GM10248 (cell line): ENCODE measurements at regions not wholly inside any gene's neighbourhood (a gene's known extent, or its start where the extent isn't known, plus 50 kb on each side); places are given as distances from the start of the nearest gene placed in this dataset.

Experiments
- CTCF ChIA-PET: fragments of 300-600 bp; sonication (Branson Sonifier 250); formaldehyde crosslinking; extraction: SDS; loops from one replicate; lab custom pipeline; 2021; ENCODE audit warnings: antibody characterized with exemption; lab: Yijun Ruan, JAX
- POLR2A ChIA-PET: fragments of 350-650 bp; sonication (Branson Sonifier 250); formaldehyde crosslinking; extraction: SDS; loops from one replicate; lab custom pipeline; 2020; ENCODE audit warnings: antibody characterized with exemption; lab: Yijun Ruan, JAX
- DNase-seq: peaks from one replicate; pipeline ENCODE4 v3.0.0; 2012; ENCODE audit errors: extremely low spot score
- CTCF ChIP-seq: IDR thresholded peaks from 2 replicates; pipeline ENCODE4 v1.5.1; 2012; ENCODE audit warnings: mild to moderate bottlenecking, low read depth; ENCODE audit errors: extremely low read depth, missing control alignments, control extremely low read depth

GRCh38 chr5:13244151-13244550 is 700.3 kb downstream of the DNAH5 start:
- ChIA-PET POLR2A (no interaction called here), CTCF (interaction anchor here (0.7 to 1.4 kb wide), 2 partner anchors 13 to 34 kb away, joined by 3 to 4 read pairs; no protein-coding TSS in a partner anchor)
- TF ChIP-seq CTCF = no peak
- DNase-seq = no peak

DNA sequence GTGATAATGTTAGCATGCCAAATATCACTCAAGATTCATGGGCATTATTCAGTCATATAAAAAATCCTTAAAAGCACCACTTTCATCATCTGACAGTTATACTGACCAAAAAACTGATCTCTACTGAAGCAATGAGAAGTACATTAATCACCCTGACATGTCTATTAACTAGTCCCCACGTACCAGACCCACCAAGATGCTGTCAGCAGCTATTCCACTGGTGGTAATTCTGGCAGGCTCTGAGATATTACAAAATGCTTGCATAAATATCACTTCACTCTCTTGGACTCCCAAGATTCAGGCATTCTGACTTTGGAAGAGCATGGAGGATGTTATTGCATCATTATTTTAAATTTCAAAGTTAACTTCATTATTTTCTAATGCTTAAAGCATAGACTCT is 717.0 kb downstream of the DNAH5 start:
- no peak for DNase-seq
- CTCF ChIA-PET = interaction anchor here (1.7 kb wide), 1 partner anchor 10 kb away, joined by 3 read pairs; no protein-coding TSS in a partner anchor
- POLR2A ChIA-PET = no interaction called here
- no peak for TF ChIP-seq CTCF

- CTCF ChIA-PET = no interaction called here
- POLR2A ChIA-PET = no interaction called here
- no peak for DNase-seq
- no peak for TF ChIP-seq CTCF
Observed at GRCh38 chr5:13218518-13218917, 726.0 kb downstream of the DNAH5 start.

DNA sequence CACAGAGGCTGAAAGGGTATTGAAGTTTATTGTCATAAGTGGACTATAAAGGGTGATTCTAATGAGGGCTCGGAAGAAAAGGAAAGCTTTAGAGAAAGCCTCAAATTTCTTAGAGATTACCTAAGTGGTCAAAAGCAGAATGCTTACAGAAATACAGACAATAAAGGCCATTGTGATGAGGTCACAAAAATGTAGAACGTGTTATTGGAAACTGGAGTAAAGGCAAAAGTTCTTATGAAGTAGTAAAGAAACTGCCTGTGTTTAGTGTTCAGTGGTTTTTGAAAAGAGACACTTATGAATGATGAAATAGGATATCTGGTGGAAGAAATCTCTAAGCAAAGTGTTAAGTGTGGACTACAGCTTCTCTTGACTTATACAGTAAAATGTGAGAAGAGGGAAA is 726.9 kb downstream of the DNAH5 start:
- ChIA-PET POLR2A (no interaction called here), CTCF (interaction anchor here (0.9 kb wide), 1 partner anchor 11 kb away, joined by 3 read pairs; no protein-coding TSS in a partner anchor)
- no peak for DNase-seq
- TF ChIP-seq CTCF = no peak

GRCh38 chr5:13215806-13216205 is 728.7 kb downstream of the DNAH5 start:
- POLR2A ChIA-PET = no interaction called here
- DNase-seq = no peak

DNA sequence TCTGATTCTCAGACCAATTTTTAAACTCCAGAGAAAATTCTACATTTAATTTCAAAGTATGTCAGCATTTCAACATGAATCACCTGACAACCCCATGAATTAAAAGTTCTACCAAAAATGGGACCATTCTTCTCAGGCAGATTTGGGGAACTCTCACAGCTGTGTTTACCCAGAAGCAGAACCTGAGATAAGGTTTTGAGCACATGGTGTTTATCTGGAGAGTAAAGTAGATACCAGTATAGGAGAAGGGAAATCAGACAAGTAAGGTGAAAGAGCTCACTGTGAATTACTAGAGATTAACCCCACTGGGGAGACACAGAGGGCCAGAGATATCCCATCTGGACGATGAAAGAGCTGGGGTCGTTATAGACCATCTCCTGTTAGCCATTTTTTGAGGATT is 729.1 kb downstream of the DNAH5 start:
- TF ChIP-seq CTCF = no peak
- ChIA-PET POLR2A (no interaction called here), CTCF (no interaction called here)
- no peak for DNase-seq

More at GRCh38 chr5:13215806-13216205, 728.7 kb downstream of the DNAH5 start:
- TF ChIP-seq CTCF = no peak
- CTCF ChIA-PET = no interaction called here
